Esophagus squamous epithelium (tissue), 4 donors: ENCODE measurements at regions not wholly inside any gene's neighbourhood (a gene's known extent, or its start where the extent isn't known, plus 50 kb on each side); places are given as distances from the start of the nearest gene placed in this dataset.
A peak's percentile ranks its signal among the peaks of the same experiment; 100 is the strongest.
"Not testable (repeated sequence)": the region's sequence is repeated elsewhere in the genome, so short reads cannot be mapped to it uniquely, and the experiment has no call there.

Source experiments
- CTCF ChIP-seq, 6 experiments: fragments of 450-650 bp in 4 of 6; fragments of 200-600 bp in 2 of 6; sonication (generic) in 2 of 6; IDR thresholded peaks; one replicate each; pipeline ENCODE4 v1.5.1; 2016 to 2019; ENCODE audit warnings: antibody characterized with exemption in 6 of 6, mild to moderate bottlenecking in 4 of 6, moderate library complexity in 4 of 6
- POLR2A ChIP-seq, 4 donors: fragments of 450-650 bp; IDR thresholded peaks; one replicate each; pipeline ENCODE4 v1.6.1; 2017; ENCODE audit warnings: antibody characterized with exemption in 4 of 4, mild to moderate bottlenecking in 4 of 4, moderate library complexity in 3 of 4

DNA sequence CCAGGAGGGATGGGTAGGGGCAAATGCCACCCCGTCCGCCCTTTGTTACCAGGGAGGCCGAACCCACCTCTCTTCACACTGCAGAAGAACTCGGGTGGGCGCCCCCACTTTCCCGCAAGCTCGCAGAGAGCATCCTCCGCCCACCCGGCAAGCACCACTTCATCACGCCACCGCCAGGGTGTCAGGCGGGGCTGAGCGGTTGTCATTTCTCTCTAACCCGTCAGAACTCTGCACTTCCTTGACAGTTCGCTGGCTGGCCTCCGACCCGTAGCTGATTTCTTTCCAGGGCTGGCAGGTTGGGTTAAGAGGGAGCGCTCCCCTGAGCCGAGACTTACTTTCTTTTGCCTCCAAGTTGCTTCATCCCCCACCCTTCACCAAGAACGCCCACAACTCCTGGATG, 130.7 kb downstream of the CRLF3 start:
- TF ChIP-seq CTCF (IDR thresholded peaks at IDR 0.05): peak in 4 of 6 experiments; percentile 31 to 43 (median 32)
- TF ChIP-seq POLR2A (IDR thresholded peaks at IDR 0.05): not testable (repeated sequence)
